Lower lobe of right lung (tissue), 2 donors: ENCODE measurements at regions not wholly inside any gene's neighbourhood (a gene's known extent, or its start where the extent isn't known, plus 50 kb on each side); places are given as distances from the start of the nearest gene placed in this dataset.
A peak's percentile ranks its signal among the peaks of the same experiment; 100 is the strongest.

ENCODE experiments used
- ATAC-seq, 2 donors: fragments of 200-7000 bp; cut with Tn5 transposase; one replicate each; pipeline ENCODE4 v1.9.1; 2020 to 2022; ENCODE audit warnings: mild to moderate bottlenecking in 2 of 2, moderate library complexity in 2 of 2
- DNase-seq: peaks from one replicate; pipeline ENCODE4 v3.0.0-alpha.2; 2020
- H3K27ac ChIP-seq: fragments of 200-600 bp; one replicate; pipeline ENCODE4 v1.8.0; 2022
- H3K27me3 ChIP-seq: fragments of 200-600 bp; one replicate; pipeline ENCODE4 v1.8.0; 2022; ENCODE audit warnings: low read depth
- H3K36me3 ChIP-seq: fragments of 200-600 bp; one replicate; pipeline ENCODE4 v1.8.0; 2022; ENCODE audit warnings: mild to moderate bottlenecking
- H3K4me1 ChIP-seq: fragments of 200-600 bp; one replicate; pipeline ENCODE4 v1.8.0; 2022
- H3K4me3 ChIP-seq: fragments of 200-600 bp; one replicate; pipeline ENCODE4 v1.8.0; 2022; ENCODE audit warnings: mild to moderate bottlenecking
- H3K9me3 ChIP-seq: fragments of 200-600 bp; one replicate; pipeline ENCODE4 v1.8.0; 2022
- intact Hi-C: fragments of 100-400 bp; cut with DNase I; formaldehyde crosslinking; loops from one replicate; pipeline ENCODE4 v1.11.0; 2022
- TF ChIP-seq, protein P1 (sequence below): fragments of 200-600 bp; IDR thresholded peaks from one replicate; pipeline ENCODE4 v1.8.0; 2022; ENCODE audit warnings: antibody characterized with exemption, mild to moderate bottlenecking
- donor health status: DM: no; HTN: yes; CAD: no; lungs with severe emphysema.

DNA sequence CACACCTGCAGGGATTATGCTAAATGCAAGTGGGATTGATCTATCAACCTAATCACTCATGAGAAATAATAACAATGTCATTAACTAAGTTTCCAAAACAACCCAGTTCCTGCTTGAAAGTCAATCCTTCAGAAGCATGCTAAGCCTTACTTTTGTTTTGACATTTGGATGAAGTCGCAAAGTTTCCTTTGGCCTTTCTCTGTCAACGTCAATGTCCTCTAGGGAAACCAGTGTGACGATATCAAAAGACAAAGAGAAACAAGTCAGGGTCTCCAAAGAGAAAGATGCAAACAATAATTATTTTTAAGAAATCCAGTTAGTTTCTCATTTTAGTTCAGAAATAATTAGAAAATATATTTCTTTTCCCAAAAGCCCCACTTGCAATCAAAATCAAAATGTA is 86.7 kb upstream of the SRD5A3 start:
- H3K4me1 ChIP-seq = peaks cover 5% of the 10 kb centered on the region
- DNase-seq = no peak
- no peak overlapping the region for H3K4me3 ChIP-seq
- TF ChIP-seq, protein P1, sequence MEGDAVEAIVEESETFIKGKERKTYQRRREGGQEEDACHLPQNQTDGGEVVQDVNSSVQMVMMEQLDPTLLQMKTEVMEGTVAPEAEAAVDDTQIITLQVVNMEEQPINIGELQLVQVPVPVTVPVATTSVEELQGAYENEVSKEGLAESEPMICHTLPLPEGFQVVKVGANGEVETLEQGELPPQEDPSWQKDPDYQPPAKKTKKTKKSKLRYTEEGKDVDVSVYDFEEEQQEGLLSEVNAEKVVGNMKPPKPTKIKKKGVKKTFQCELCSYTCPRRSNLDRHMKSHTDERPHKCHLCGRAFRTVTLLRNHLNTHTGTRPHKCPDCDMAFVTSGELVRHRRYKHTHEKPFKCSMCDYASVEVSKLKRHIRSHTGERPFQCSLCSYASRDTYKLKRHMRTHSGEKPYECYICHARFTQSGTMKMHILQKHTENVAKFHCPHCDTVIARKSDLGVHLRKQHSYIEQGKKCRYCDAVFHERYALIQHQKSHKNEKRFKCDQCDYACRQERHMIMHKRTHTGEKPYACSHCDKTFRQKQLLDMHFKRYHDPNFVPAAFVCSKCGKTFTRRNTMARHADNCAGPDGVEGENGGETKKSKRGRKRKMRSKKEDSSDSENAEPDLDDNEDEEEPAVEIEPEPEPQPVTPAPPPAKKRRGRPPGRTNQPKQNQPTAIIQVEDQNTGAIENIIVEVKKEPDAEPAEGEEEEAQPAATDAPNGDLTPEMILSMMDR = no peak
- H3K36me3 ChIP-seq = no peaks in the 10 kb centered on the region
- H3K27ac ChIP-seq = no peak overlapping the region
- intact Hi-C loops = no loop called here
- ATAC-seq = no peak
- no peaks in the 10 kb centered on the region for H3K27me3 ChIP-seq
- no peaks in the 10 kb centered on the region for H3K9me3 ChIP-seq

DNA sequence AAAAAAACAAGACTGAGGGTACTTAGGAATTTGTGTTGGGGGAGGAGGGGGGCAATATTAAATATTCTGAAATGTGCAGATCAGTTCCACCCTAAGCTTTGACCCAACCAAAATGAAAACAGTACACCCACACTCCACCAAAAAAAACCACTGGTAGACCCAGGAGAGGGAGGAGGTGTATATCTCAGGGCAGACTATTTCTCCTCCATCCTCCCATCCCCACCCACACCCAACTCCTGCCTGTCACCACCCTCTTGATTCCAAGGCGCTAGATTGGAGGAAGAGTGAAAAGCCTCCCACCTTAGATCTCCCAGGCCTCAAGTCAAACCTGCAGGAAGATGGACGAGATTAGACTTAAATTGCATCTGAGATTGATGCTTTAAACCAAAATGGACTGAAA is 76.6 kb upstream of the SRD5A3 start:
- Histone ChIP-seq H3K4me3 (no peak overlapping the region), H3K9me3 (no peaks in the 10 kb centered on the region), H3K27me3 (no peaks in the 10 kb centered on the region), H3K36me3 (no peaks in the 10 kb centered on the region), H3K27ac (no peak overlapping the region), H3K4me1 (peaks cover 8% of the 10 kb centered on the region)
- ATAC-seq (no peak), DNase-seq (no peak)
- intact Hi-C loops = no loop called here
- TF ChIP-seq, protein P1 = no peak

DNA sequence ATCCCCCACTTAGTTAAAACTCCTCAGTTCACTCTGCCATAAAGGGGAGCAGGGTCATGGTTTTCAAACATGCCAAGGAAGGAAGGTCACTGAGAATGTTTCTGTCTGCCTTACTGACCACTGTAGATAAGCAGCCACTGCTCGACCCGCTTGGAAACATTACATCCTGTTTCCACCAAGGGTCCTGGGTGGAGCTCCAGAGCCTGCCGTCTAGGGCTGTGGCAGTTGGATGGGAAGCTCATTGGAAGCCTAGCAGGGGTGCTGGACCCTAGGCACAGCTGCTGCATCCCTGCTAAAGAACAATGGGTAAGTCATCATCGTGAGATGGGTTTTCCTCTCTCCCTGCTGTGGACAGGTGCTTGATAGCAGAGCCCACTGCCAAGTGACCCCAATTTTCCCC is 76.0 kb upstream of the SRD5A3 start:
- peak in 1 of 2 donors; percentile 51 for ATAC-seq
- intact Hi-C loops = no loop called here
- no peak overlapping the region for H3K27ac ChIP-seq
- no peaks in the 10 kb centered on the region for H3K9me3 ChIP-seq
- no peaks in the 10 kb centered on the region for H3K27me3 ChIP-seq
- H3K4me1 ChIP-seq = peaks cover 8% of the 10 kb centered on the region
- DNase-seq = no peak
- H3K4me3 ChIP-seq = no peak overlapping the region
- H3K36me3 ChIP-seq = no peaks in the 10 kb centered on the region
- TF ChIP-seq, protein P1 = no peak

DNA sequence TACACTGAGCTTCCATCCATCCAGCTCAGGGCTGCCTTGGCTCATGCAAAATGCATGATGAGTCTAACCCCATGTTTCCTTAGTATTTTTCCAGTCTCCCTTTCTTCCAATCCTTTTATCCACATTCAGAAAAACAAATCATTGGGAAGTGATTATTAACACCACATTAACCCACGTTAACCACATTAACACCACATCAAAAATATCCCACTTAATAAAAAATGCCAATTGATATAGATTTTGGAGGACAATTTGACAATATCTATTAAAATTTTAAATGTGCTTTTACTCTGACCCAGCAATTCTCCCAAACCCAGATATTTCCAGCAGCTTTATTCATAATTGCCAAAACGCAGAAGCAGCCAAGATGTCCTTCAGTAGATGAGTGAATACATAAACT is 75.6 kb upstream of the SRD5A3 start:
- intact Hi-C loops = no loop called here
- DNase-seq (no peak), ATAC-seq (no peak)
- no peak overlapping the region for H3K4me3 ChIP-seq
- TF ChIP-seq, protein P1 = no peak
- no peaks in the 10 kb centered on the region for H3K27me3 ChIP-seq
- no peaks in the 10 kb centered on the region for H3K36me3 ChIP-seq
- peaks cover 8% of the 10 kb centered on the region for H3K4me1 ChIP-seq
- H3K9me3 ChIP-seq = no peaks in the 10 kb centered on the region
- no peak overlapping the region for H3K27ac ChIP-seq

DNA sequence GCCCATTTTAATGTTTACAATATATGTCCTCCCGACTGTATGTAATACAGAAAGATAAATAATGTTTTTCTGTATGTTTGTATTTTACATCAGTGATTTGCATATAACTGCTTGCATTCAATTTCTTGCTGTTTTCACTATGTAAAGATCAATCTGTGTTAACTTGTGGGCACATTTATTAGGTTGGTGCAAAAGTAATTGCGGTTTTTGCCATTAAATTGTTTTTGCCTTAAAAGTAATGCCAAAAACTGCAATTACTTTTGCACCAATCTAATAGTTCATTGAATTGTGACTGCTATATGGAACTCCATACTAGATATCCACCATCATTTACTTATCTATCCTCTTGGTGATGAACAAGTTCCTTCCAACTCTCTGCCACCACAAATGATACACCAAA is 73.9 kb upstream of the SRD5A3 start:
- H3K36me3 ChIP-seq = no peaks in the 10 kb centered on the region
- H3K27me3 ChIP-seq = no peaks in the 10 kb centered on the region
- H3K9me3 ChIP-seq = no peaks in the 10 kb centered on the region
- intact Hi-C loops = no loop called here
- ATAC-seq = no peak
- H3K4me1 ChIP-seq = peaks cover 8% of the 10 kb centered on the region
- no peak overlapping the region for H3K4me3 ChIP-seq
- no peak for DNase-seq
- TF ChIP-seq, protein P1 = no peak
- no peak overlapping the region for H3K27ac ChIP-seq

DNA sequence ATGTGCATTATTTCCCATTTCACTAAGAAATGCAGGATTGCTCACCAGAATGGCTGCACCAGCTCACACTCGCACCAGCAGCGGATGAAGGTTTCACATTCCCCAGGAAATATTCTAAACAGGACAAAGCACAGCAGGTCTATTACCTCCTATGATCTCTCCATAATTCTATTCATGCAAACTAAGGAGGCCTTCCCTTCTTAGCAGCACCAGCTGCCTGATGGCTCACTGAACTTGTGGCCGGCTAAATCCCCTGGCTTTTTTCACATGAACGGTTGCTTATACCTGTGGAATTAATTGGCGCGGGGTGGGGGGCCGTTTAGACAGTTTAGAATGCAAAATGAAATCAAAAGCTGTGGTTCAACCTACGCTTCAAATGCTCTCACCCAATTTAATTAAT is 73.5 kb upstream of the SRD5A3 start:
- no peak overlapping the region for H3K4me3 ChIP-seq
- no peaks in the 10 kb centered on the region for H3K9me3 ChIP-seq
- H3K27me3 ChIP-seq = no peaks in the 10 kb centered on the region
- intact Hi-C loops = no loop called here
- ATAC-seq (no peak), DNase-seq (no peak)
- H3K4me1 ChIP-seq = peaks cover 8% of the 10 kb centered on the region
- H3K27ac ChIP-seq = no peak overlapping the region
- TF ChIP-seq, protein P1 = no peak
- no peaks in the 10 kb centered on the region for H3K36me3 ChIP-seq
